Ureter (tissue), 1 donor: ENCODE measurements at regions not wholly inside any gene's neighbourhood (a gene's known extent, or its start where the extent isn't known, plus 50 kb on each side); places are given as distances from the start of the nearest gene placed in this dataset.

Experiments used
- DNase-seq: peaks from one replicate; pipeline ENCODE4 v3.0.0-alpha.2; 2020; ENCODE audit warnings: low spot score
- donor health status: DM: yes; HTN: yes; CAD: no.

- no peak for DNase-seq
Measured at GRCh38 chr20:41670631-41671030, 52.5 kb upstream of the CHD6 start.

GRCh38 chr20:41669708-41670263 lies 51.6 kb upstream of the CHD6 start:
- DNase-seq = no peak

GRCh38 chr20:41668057-41668749 lies 50.0 kb upstream of the CHD6 start:
- no peak for DNase-seq
